Activated B cell treated with CpG ODN at 0.5 μM for 24 hours (primary cell): ENCODE measurements at regions not wholly inside any gene's neighbourhood (a gene's known extent, or its start where the extent isn't known, plus 50 kb on each side); places are given as distances from the start of the nearest gene placed in this dataset.

Source experiments
- ATAC-seq: fragments of 200-7000 bp; cut with Tn5 transposase; one replicate; pipeline ENCODE4 v1.10.0; 2021; ENCODE audit warnings: low read depth, mild to moderate bottlenecking, moderate library complexity
- CTCF ChIA-PET: fragments of 350-600 bp; sonication (Branson Sonifier 250); formaldehyde crosslinking; loops from one replicate; lab custom pipeline; 2021; ENCODE audit warnings: antibody characterized with exemption; lab: Charles Lee
- POLR2A ChIA-PET: fragments of 350-600 bp; sonication (Branson Sonifier 250); formaldehyde crosslinking; loops from one replicate; lab custom pipeline; 2021; ENCODE audit warnings: antibody characterized with exemption; lab: Charles Lee
- DNase-seq: peaks from one replicate; pipeline ENCODE4 v3.0.0; 2022
- H3K27ac Mint-ChIP-seq: one replicate; pipeline ENCODE4 v1.8.0; 2020; ENCODE audit warnings: mixed read lengths
- H3K27me3 Mint-ChIP-seq: one replicate; pipeline ENCODE4 v1.8.0; 2021; ENCODE audit warnings: mixed read lengths
- H3K36me3 Mint-ChIP-seq: one replicate; pipeline ENCODE4 v1.8.0; 2021; ENCODE audit warnings: low read depth, mixed read lengths
- H3K4me1 Mint-ChIP-seq: one replicate; pipeline ENCODE4 v1.8.0; 2021; ENCODE audit warnings: mixed read lengths
- H3K4me3 Mint-ChIP-seq: one replicate; pipeline ENCODE4 v1.8.0; 2020; ENCODE audit warnings: mild to moderate bottlenecking, mixed read lengths
- H3K9me3 Mint-ChIP-seq: one replicate; pipeline ENCODE4 v1.8.0; 2020; ENCODE audit warnings: mixed read lengths
- intact Hi-C: fragments of 100-400 bp; cut with micrococcal nuclease; formaldehyde crosslinking; loops from one replicate; pipeline ENCODE4 v1.15.1; 2024
- TF ChIP-seq, protein P1 (sequence below): fragments of 200-600 bp; IDR thresholded peaks from one replicate; pipeline ENCODE4 v1.8.0; 2022; ENCODE audit warnings: antibody characterized with exemption, mild to moderate bottlenecking

DNA sequence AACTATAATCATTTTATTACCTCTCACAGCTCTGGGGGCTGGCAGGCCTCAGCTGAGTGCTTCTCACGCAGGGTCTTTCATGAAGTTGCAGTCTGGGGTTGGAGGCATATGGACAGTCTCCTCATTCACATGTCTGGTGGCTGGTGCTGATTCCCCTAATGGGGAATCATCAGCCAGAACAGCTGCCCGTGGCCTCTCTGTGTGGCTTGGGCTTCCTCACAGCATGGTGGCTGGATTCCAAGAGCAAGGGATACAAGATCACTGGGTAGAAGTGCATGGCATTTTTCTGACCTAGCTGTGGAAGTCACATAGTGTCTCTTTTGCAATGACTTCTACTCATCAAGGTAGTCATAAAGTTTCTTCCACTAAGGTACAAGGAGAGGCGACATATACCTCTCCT lies 59.0 kb upstream of the LAPTM4A start:
- Mint-ChIP-seq H3K36me3 (no peaks in the 10 kb centered on the region), H3K27me3 (peaks cover 24% of the 10 kb centered on the region), H3K4me1 (no peaks in the 10 kb centered on the region), H3K4me3 (no peak overlapping the region), H3K27ac (no peak overlapping the region), H3K9me3 (no peaks in the 10 kb centered on the region)
- POLR2A ChIA-PET: interaction anchor here (0.7 kb wide), 1 partner anchor 32 kb away, joined by 8 read pairs; no protein-coding TSS in a partner anchor
- TF ChIP-seq, protein P1, sequence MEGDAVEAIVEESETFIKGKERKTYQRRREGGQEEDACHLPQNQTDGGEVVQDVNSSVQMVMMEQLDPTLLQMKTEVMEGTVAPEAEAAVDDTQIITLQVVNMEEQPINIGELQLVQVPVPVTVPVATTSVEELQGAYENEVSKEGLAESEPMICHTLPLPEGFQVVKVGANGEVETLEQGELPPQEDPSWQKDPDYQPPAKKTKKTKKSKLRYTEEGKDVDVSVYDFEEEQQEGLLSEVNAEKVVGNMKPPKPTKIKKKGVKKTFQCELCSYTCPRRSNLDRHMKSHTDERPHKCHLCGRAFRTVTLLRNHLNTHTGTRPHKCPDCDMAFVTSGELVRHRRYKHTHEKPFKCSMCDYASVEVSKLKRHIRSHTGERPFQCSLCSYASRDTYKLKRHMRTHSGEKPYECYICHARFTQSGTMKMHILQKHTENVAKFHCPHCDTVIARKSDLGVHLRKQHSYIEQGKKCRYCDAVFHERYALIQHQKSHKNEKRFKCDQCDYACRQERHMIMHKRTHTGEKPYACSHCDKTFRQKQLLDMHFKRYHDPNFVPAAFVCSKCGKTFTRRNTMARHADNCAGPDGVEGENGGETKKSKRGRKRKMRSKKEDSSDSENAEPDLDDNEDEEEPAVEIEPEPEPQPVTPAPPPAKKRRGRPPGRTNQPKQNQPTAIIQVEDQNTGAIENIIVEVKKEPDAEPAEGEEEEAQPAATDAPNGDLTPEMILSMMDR: no peak
- CTCF ChIA-PET: no interaction called here
- ATAC-seq (no peak), DNase-seq (no peak)
- intact Hi-C loops: no loop called here

DNA sequence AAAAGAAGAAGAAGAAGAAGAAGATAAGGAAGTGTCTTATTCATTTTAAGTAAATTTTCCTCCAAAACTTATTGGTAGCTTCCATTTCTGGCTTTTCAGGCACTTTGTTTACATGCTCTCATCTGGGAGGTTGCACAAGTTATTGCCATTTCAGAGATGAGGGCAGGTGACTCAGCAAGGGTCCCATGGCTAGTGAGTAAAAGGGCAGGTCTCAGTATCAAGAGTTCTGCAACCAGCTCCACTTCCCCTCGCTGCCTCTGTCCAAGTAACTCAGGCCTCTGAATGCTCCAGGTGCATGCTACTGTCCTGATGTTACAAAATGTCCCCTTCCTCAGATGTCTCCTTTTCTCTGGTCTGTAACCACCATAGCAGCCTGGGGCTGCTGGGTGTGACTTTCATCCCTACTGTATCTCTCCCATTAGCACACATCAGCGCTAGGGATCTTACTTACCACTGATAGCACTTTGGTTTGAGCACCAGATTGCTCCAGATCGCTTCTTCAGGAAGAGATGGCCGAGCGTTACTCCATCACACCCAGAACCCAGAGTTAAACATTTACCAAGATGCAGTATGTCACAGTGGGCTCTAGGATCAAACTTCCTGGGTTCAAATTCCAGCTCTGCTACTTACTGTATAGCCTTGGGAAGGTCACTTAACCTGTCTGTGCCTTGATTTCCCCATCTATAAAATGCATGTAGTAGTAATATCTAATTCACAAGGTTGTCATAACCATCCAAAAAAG lies 57.4 kb upstream of the LAPTM4A start:
- ChIA-PET CTCF (no interaction called here), POLR2A (no interaction called here)
- ATAC-seq: no peak
- intact Hi-C loops: no loop called here
- no peak overlapping the region for H3K27ac Mint-ChIP-seq
- no peak for DNase-seq
- peaks cover 24% of the 10 kb centered on the region for H3K27me3 Mint-ChIP-seq
- H3K4me3 Mint-ChIP-seq: no peak overlapping the region
- H3K36me3 Mint-ChIP-seq: no peaks in the 10 kb centered on the region
- TF ChIP-seq, protein P1: no peak
- no peaks in the 10 kb centered on the region for H3K9me3 Mint-ChIP-seq
- H3K4me1 Mint-ChIP-seq: no peaks in the 10 kb centered on the region

DNA sequence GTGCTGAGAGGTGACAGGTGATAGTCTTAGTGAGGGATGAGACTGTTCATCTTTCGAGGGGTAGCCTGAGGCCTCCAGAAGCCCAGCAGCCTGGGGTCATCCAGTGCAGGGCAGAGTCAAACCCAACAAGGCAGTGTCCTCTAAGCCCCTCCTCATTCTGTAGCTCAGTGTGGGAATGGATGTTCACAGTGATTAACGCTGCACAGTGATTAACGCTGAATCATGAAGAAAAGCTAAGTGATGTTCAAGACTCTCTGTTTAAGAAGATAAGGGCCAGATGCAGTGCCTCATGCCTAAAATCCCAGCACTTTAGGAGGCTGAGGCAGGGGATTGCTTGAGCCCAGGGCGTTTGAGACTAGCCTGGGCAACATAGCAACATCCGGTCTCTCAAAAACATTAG lies 56.3 kb upstream of the LAPTM4A start:
- no peak for ATAC-seq
- Mint-ChIP-seq H3K4me1 (no peaks in the 10 kb centered on the region), H3K36me3 (no peaks in the 10 kb centered on the region), H3K27ac (no peak overlapping the region), H3K9me3 (no peaks in the 10 kb centered on the region), H3K4me3 (no peak overlapping the region), H3K27me3 (peaks cover 27% of the 10 kb centered on the region)
- intact Hi-C loops: no loop called here
- TF ChIP-seq, protein P1: no peak
- DNase-seq: no peak
- POLR2A ChIA-PET: no interaction called here
- CTCF ChIA-PET: no interaction called here

DNA sequence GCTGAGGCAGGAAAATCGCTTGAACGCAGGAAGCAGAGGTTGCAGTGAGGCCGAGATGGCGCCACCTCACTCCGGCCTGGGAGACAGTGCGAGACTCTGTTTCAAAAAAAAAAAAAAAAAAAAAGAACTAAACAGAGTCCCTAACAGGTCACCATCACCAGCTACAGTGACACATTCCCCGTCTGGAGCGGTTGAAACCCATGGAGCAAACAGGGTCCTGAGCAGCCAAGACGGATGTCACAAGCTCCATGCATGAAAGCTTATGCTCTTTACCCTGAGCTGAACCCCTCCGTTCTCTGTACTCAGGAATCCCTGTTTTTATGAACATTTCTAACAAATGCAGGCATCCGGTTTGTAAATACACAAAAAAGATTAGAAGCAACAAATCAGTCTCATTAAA lies 55.9 kb upstream of the LAPTM4A start:
- ATAC-seq (no peak), DNase-seq (no peak)
- Mint-ChIP-seq H3K4me1 (no peaks in the 10 kb centered on the region), H3K36me3 (no peaks in the 10 kb centered on the region), H3K9me3 (peaks cover 4% of the 10 kb centered on the region), H3K27ac (no peak overlapping the region), H3K27me3 (peaks cover 31% of the 10 kb centered on the region), H3K4me3 (no peak overlapping the region)
- intact Hi-C loops: no loop called here
- POLR2A ChIA-PET: no interaction called here
- CTCF ChIA-PET: no interaction called here
- TF ChIP-seq, protein P1: no peak

DNA sequence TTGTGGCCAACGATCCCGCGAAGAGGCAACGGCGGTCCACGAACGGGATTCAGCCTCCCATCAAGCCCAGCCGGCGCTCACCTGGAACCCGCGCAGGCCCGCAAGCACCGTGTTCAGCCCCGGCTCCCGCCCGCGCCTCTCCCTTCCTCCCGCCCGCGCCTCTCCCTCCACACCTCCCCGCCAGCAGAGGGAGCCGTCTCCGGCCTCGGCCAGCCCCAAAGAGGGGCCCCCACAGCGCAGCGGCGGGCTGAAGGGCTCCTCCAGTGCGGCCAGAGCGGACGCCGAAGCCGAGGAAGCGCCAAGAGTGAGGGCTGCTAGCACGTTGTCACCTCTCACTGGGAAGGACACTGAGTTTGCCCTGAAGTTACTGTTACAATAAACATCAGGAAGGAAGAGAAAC lies 55.3 kb upstream of the LAPTM4A start:
- H3K36me3 Mint-ChIP-seq: no peaks in the 10 kb centered on the region
- peaks cover 4% of the 10 kb centered on the region for H3K9me3 Mint-ChIP-seq
- DNase-seq: no peak
- POLR2A ChIA-PET: no interaction called here
- TF ChIP-seq, protein P1: no peak
- CTCF ChIA-PET: no interaction called here
- intact Hi-C loops: no loop called here
- no peak for ATAC-seq
- no peak overlapping the region for H3K4me3 Mint-ChIP-seq
- no peaks in the 10 kb centered on the region for H3K4me1 Mint-ChIP-seq
- H3K27ac Mint-ChIP-seq: no peak overlapping the region
- peaks cover 31% of the 10 kb centered on the region for H3K27me3 Mint-ChIP-seq
